HT1080 (cell line): ENCODE measurements at regions not wholly inside any gene's neighbourhood (a gene's known extent, or its start where the extent isn't known, plus 50 kb on each side); places are given as distances from the start of the nearest gene placed in this dataset.
"Not testable (repeated sequence)": the region's sequence is repeated elsewhere in the genome, so short reads cannot be mapped to it uniquely, and the experiment has no call there.

Experiments
- DNase-seq: peaks from one replicate; pipeline ENCODE4 v3.0.0-alpha.2; 2015; ENCODE audit warnings: low read depth

DNA sequence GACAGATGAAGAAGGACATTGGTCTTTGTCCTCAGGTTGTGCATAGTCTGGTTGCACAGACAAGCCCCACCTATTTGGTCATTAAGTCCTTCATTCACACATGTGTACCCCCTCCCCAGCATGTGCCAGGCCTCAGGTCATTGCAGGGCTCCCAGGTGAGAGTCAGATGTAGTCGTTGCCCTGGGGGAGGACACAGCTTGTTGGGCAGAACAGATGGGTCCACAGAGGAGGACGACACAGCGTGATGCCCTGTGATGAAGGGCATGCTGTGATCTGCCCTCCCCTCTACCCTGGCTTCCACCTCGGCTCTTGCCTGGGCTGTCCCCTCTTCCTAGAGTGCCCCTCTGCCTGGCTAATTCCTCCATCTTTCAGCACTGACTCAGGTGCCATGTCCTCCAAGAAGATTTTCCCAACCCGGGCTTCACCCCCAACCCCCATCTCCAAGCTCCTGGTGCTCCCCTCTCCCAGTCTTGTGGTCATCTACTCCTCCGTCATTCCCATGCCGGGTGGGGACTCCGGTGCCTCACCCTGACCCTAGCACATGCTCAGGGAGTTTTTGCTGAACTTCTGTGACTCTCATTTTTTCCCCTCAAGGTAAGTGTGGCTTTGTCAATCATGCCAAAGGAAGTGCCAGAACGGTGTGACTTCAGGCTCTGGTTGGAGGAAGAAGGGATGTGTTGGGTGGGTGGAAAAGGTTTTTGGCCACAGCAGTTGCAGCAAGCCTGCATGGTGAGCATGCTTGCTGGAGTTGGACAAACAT lies 220.5 kb downstream of the FOXD2 start:
- no peak for DNase-seq

DNA sequence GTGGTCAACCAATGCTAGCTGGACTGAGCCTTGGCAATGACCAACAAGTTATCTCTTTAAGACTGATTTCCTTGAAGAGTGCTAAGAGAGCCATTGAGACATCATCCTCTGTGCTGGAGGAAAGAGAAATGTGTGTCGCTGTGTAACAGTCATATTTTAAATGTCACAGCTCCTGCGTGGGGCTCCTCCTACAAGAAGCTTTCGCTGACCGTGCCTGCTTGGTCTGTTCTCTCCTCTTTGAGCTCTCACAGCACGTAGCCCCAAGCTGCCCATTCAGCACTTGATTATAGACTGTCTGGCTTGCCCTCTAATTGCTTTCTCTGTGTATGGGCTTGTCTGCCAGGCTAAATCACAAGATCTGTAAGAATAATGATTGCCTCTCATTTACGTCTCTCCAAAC lies 221.3 kb downstream of the FOXD2 start:
- no peak for DNase-seq

- no peak for DNase-seq
These were observed 222.8 kb downstream of the FOXD2 start for GRCh38 chr1:47660622-47661021.

DNA sequence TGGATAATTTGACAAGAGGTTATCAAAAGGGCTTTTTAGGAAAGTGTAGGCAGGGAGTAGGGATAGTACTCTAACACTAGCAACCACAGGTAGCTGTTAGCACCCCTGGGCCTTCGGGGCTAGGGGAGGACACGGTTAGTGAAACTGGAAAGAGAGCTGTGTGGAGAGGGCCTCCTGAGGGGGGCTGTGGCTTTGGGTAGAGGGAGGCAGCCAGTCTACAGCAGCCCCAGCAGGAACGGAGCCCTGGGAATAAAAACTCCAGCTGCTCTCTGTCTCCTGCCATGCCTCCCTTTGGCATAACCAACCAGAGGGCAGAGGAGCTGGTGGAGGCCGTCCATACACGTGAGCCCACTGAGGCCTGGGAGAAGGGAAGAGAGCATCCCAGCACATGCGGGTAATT lies 223.2 kb downstream of the FOXD2 start:
- no peak for DNase-seq

- no peak for DNase-seq
These were observed 224.2 kb downstream of the FOXD2 start for GRCh38 chr1:47662068-47662467.

GRCh38 chr1:47663286-47663685 lies 225.4 kb downstream of the FOXD2 start:
- DNase-seq: peak; percentile 31

DNA sequence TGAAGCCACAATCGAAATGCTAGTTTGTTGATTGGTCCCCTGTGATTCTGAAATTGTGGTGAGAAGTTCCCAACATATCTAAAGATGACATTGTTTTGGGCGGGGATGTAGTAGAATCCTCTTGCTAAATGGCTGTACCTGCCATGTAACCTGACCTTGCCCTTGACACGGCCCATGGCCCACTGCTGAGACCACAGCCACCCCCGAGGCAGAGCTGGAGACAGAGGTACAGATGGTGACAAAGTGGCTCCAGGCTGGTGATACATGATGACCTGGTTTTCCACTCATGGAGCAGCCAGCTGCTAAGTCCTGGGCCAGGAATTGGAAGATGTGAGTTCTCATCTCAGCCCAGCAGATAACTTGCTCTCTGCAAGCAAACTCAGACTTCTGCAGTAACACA lies 226.5 kb downstream of the FOXD2 start:
- no peak for DNase-seq

DNA sequence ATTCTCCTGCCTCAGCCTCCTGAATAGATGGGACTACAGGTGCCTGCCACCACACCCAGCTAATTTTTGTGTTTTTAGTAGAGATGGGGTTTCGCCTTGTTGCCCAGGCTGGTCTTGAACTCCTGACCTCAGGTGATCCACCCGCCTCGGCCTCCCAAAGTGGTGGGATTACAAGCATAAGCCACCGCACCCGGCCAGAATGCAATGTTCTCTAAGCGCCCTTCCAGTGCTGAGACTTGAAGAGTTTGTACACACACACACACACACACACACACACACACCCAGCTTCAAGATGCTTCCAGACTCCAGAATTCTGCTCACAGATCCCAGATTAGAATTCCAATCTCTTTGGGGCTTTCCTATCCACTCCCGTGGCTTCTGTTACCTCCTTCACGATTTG lies 227.1 kb downstream of the FOXD2 start:
- DNase-seq: not testable (repeated sequence)

GRCh38 chr1:47669081-47669585 lies 231.3 kb downstream of the FOXD2 start:
- no peak for DNase-seq

GRCh38 chr1:47672622-47673021 lies 234.8 kb downstream of the FOXD2 start:
- DNase-seq: no peak

DNA sequence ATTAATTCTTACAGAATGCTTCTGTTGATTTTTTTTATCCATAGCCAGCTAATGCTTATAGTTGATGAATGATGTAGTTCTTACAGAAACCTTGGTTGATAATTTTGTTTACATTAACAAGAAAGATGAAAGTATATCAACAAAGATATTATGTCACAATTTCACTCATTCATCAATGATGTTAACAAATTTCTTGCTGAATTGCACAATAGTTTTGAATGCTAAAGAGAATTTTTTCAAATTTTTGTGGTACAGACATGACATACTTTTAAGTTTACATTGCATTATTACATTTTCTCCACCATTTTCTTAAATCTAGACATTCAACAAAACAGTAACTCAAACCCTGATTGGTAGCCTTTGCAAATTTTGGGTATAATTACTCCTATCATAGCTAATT lies 236.3 kb downstream of the FOXD2 start:
- DNase-seq: no peak

GRCh38 chr1:47675047-47675675 lies 237.3 kb downstream of the FOXD2 start:
- no peak for DNase-seq

- no peak for DNase-seq
These were observed 237.9 kb downstream of the FOXD2 start for GRCh38 chr1:47675721-47676120.

DNA sequence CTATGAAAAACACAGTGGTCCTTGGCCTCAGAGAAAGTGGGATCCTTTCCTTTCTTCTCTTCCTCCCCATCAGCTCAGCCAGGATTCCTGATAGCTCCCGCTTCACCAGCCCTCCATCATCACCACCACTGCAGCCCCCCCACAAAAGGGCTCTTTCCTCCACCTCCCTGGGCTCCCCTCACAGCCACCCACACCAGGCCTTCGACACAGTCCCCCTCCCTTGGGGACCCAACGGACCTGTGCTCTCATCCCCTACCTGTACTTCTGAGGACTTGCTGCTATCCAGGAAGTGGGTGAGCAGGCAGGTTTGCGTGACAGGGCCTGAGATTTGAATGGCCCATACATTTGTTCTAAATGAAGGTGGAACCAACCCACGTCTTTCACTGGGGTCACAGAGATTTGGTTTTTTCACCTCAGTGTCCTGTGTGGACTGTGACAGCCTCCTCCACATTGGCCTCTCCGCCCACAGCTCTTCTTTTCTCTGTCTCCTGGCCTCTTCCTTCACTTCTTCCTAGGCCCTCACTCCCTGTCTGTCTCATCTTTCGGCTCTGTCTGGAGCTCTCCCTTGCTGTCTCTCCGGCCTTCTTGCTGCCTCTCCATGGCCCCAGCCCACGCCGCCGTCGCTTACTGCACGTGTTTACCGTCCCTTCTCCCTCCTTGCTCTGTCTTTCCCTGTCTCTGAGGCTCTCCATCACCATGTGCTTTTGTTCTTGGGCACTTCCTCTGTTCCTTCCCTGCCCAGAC lies 238.6 kb downstream of the FOXD2 start:
- DNase-seq: no peak

DNA sequence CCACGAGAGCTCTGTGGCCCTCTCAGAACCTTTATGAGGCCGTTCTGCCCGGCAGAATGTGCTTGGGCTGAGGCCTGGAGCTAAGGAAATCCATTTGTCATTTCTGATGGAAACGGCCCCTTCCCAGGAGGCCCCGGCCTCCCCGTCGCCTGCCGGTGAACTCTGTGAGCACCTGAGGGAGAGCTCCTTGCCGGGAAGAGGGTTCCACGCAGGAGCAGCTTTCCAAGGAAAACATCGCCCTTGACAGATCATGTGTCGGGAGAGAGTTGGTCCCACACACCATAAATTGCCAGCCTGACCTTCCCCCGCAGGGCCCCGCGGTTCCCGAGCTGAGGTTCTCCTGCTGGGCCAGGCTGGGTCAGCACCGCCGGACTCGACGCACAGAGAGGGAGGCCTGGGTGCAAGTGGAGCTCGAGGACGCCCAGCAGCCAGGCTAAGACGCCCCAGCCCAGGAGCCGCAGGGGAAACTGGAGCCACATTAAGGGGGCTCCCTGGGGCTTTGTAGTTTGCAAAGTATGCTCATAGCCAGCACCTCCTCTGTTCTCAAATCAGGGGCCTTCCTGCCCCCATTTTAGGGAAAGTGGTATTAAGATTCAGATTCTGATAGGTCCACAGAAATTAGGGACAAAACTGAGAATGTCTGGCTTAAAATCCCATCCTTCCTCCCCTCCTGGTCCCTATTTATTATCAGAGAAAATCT lies 239.5 kb downstream of the FOXD2 start:
- no peak for DNase-seq

- no peak for DNase-seq
These were observed 240.7 kb downstream of the FOXD2 start for GRCh38 chr1:47678464-47678980.

GRCh38 chr1:47679301-47679791 lies 241.5 kb downstream of the FOXD2 start:
- no peak for DNase-seq

- DNase-seq: no peak
These were observed 242.0 kb downstream of the FOXD2 start for GRCh38 chr1:47679826-47680225.

GRCh38 chr1:47680815-47681475 lies 243.1 kb downstream of the FOXD2 start:
- no peak for DNase-seq

DNA sequence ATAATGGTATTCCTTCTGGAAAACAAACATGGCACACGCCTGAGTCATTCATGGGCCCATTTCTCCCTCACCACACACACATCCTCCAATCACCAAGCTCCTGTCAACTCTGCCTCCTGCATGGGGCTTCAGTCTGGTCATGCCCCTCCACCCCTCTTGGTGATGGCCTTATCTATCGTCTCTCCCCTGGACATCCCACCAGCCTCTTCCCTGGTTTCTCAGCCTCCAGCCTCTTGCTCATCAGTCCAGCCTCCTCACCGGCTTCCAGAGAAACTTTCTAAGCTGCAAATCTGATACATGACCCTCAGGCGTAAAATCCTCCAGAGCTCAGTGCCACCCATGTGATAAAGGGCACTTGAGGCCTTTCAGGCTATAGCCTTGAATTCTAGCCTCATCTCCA lies 243.9 kb downstream of the FOXD2 start:
- no peak for DNase-seq

GRCh38 chr1:47682198-47682597 lies 244.4 kb downstream of the FOXD2 start:
- no peak for DNase-seq
